ENCODE measurements at regions not wholly inside any gene's neighbourhood (a gene's known extent, or its start where the extent isn't known, plus 50 kb on each side); places are given as distances from the start of the nearest gene placed in this dataset.
"Not testable (repeated sequence)": the region's sequence is repeated elsewhere in the genome, so short reads cannot be mapped to it uniquely, and the experiment has no call there.

- POLR2A ChIA-PET, CTCF ChIA-PET: not testable (repeated sequence)
Observed at GRCh38 chr20:11708223-11708622, 209.5 kb upstream of the BTBD3 start.

- POLR2A ChIA-PET: no interaction called here
- CTCF ChIA-PET: no interaction called here
Observed at GRCh38 chr20:11711214-11711613, 206.5 kb upstream of the BTBD3 start.

GRCh38 chr20:11712639-11713160, 205.0 kb upstream of the BTBD3 start:
- CTCF ChIA-PET: no interaction called here
- POLR2A ChIA-PET: no interaction called here

GRCh38 chr20:11714886-11715285, 202.8 kb upstream of the BTBD3 start:
- CTCF ChIA-PET: no interaction called here
- POLR2A ChIA-PET: no interaction called here

GRCh38 chr20:11716239-11716944, 201.3 kb upstream of the BTBD3 start:
- CTCF ChIA-PET: no interaction called here
- POLR2A ChIA-PET: no interaction called here

GRCh38 chr20:11716945-11717248, 200.8 kb upstream of the BTBD3 start:
- ChIA-PET CTCF (no interaction called here), POLR2A (no interaction called here)

GRCh38 chr20:11717562-11717961, 200.1 kb upstream of the BTBD3 start:
- POLR2A ChIA-PET: no interaction called here
- CTCF ChIA-PET: no interaction called here

- ChIA-PET POLR2A (no interaction called here), CTCF (no interaction called here)
Observed at GRCh38 chr20:11718474-11719094, 199.1 kb upstream of the BTBD3 start.

GRCh38 chr20:11719153-11719552, 198.5 kb upstream of the BTBD3 start:
- ChIA-PET CTCF (no interaction called here), POLR2A (no interaction called here)

GRCh38 chr20:11721411-11721810, 196.3 kb upstream of the BTBD3 start:
- POLR2A ChIA-PET: no interaction called here
- CTCF ChIA-PET: no interaction called here

- POLR2A ChIA-PET: no interaction called here
- CTCF ChIA-PET: no interaction called here
Observed at GRCh38 chr20:11724097-11724496, 193.6 kb upstream of the BTBD3 start.

GRCh38 chr20:11726026-11726425, 191.7 kb upstream of the BTBD3 start:
- CTCF ChIA-PET: no interaction called here
- POLR2A ChIA-PET: no interaction called here

- ChIA-PET POLR2A (no interaction called here), CTCF (no interaction called here)
Observed at GRCh38 chr20:11727708-11728107, 190.0 kb upstream of the BTBD3 start.

- POLR2A ChIA-PET: no interaction called here
Observed at GRCh38 chr20:11728937-11729336, 188.8 kb upstream of the BTBD3 start.

GRCh38 chr20:11729806-11730205, 187.9 kb upstream of the BTBD3 start:
- POLR2A ChIA-PET: no interaction called here
- CTCF ChIA-PET: no interaction called here

More at GRCh38 chr20:11728937-11729336, 188.8 kb upstream of the BTBD3 start:
- CTCF ChIA-PET: no interaction called here

GRCh38 chr20:11734431-11734830, 183.3 kb upstream of the BTBD3 start:
- ChIA-PET POLR2A (no interaction called here), CTCF (no interaction called here)

GRCh38 chr20:11738852-11739251, 178.8 kb upstream of the BTBD3 start:
- CTCF ChIA-PET: no interaction called here

GRCh38 chr20:11740975-11741374, 176.7 kb upstream of the BTBD3 start:
- ChIA-PET CTCF (no interaction called here), POLR2A (no interaction called here)

More at GRCh38 chr20:11738852-11739251, 178.8 kb upstream of the BTBD3 start:
- POLR2A ChIA-PET: no interaction called here

GRCh38 chr20:11745145-11745544, 172.5 kb upstream of the BTBD3 start:
- ChIA-PET POLR2A (no interaction called here), CTCF (no interaction called here)

GRCh38 chr20:11748436-11748835, 169.3 kb upstream of the BTBD3 start:
- POLR2A ChIA-PET: no interaction called here
- CTCF ChIA-PET: no interaction called here

- POLR2A ChIA-PET: no interaction called here
- CTCF ChIA-PET: no interaction called here
Observed at GRCh38 chr20:11752336-11752735, 165.4 kb upstream of the BTBD3 start.

- POLR2A ChIA-PET: no interaction called here
- CTCF ChIA-PET: no interaction called here
Observed at GRCh38 chr20:11753155-11753554, 164.5 kb upstream of the BTBD3 start.

Measured in activated CD8-positive, alpha-beta memory T cell treated with anti-CD3 and anti-CD28 coated beads for 36 hours (primary cell).